WTC11 (cell line): ENCODE measurements at regions not wholly inside any gene's neighbourhood (a gene's known extent, or its start where the extent isn't known, plus 50 kb on each side); places are given as distances from the start of the nearest gene placed in this dataset.

Experiments used
- ATAC-seq: fragments of 200-7000 bp; cut with Tn5 transposase; 2 replicates; pipeline ENCODE4 v1.10.0; 2021; ENCODE audit warnings: mild to moderate bottlenecking, moderate library complexity
- CTCF ChIA-PET: fragments of 300-600 bp; sonication (Branson Sonifier 250); formaldehyde crosslinking; loops from one replicate; lab custom pipeline; 2021; ENCODE audit warnings: antibody characterized with exemption; lab: Charles Lee
- POLR2A ChIA-PET: fragments of 350-600 bp; sonication (Branson Sonifier 250); formaldehyde crosslinking; loops from one replicate; lab custom pipeline; 2021; ENCODE audit warnings: antibody characterized with exemption; lab: Charles Lee
- DNase-seq: peaks from one replicate; pipeline ENCODE4 v3.0.0; 2021; ENCODE audit warnings: low spot score
- H3K27ac Mint-ChIP-seq: 2 replicates; pipeline ENCODE4 v1.8.0; 2021; ENCODE audit warnings: mixed read lengths
- H3K27me3 Mint-ChIP-seq: 2 replicates; pipeline ENCODE4 v1.8.0; 2021; ENCODE audit warnings: low read depth, mild to moderate bottlenecking, moderate library complexity, mixed read lengths
- H3K36me3 Mint-ChIP-seq: 2 replicates; pipeline ENCODE4 v1.8.0; 2021; ENCODE audit warnings: mixed read lengths
- H3K4me1 Mint-ChIP-seq: 2 replicates; pipeline ENCODE4 v1.8.0; 2022; ENCODE audit warnings: mixed read lengths
- H3K4me3 Mint-ChIP-seq: 2 replicates; pipeline ENCODE4 v1.8.0; 2021; ENCODE audit warnings: mild to moderate bottlenecking, moderate library complexity, mixed read lengths
- H3K9me3 Mint-ChIP-seq: 2 replicates; pipeline ENCODE4 v1.8.0; 2021; ENCODE audit warnings: mixed read lengths
- AFF4 ChIP-seq: sonication (generic); formaldehyde crosslinking; IDR thresholded peaks from 2 replicates; pipeline ENCODE4 v1.8.1; 2023; ENCODE audit warnings: mild to moderate bottlenecking, missing genetic modification reagents, borderline replicate concordance
- ATF6 ChIP-seq: sonication (generic); formaldehyde crosslinking; IDR thresholded peaks from 2 replicates; pipeline ENCODE4 v1.8.1; 2023; ENCODE audit warnings: mild to moderate bottlenecking, missing genetic modification reagents
- CBFB ChIP-seq: sonication (generic); formaldehyde crosslinking; IDR thresholded peaks from 2 replicates; pipeline ENCODE4 v1.8.1; 2022; ENCODE audit warnings: mild to moderate bottlenecking, low read depth, missing genetic modification reagents
- CDX4 ChIP-seq: fragments of 250-450 bp; sonication (Bioruptor Pico); IDR thresholded peaks from 2 replicates; pipeline ENCODE4 v1.9.0; 2021; ENCODE audit warnings: moderate library complexity, mild to moderate bottlenecking, inconsistent platforms, borderline replicate concordance
- CREB1 ChIP-seq: sonication (generic); formaldehyde crosslinking; IDR thresholded peaks from 2 replicates; pipeline ENCODE4 v1.8.0; 2023; ENCODE audit warnings: mild to moderate bottlenecking, missing genetic modification reagents
- CREM ChIP-seq: sonication (generic); formaldehyde crosslinking; IDR thresholded peaks from 2 replicates; pipeline ENCODE4 v1.8.1; 2022; ENCODE audit warnings: mild to moderate bottlenecking, missing genetic modification reagents, moderate library complexity
- ELF4 ChIP-seq: sonication (generic); formaldehyde crosslinking; IDR thresholded peaks from 2 replicates; pipeline ENCODE4 v1.8.1; 2022; ENCODE audit warnings: low read depth, mild to moderate bottlenecking, moderate library complexity, missing genetic modification reagents
- ESRRA ChIP-seq: sonication (generic); formaldehyde crosslinking; IDR thresholded peaks from 2 replicates; pipeline ENCODE4 v1.8.1; 2022; ENCODE audit warnings: mild to moderate bottlenecking, missing genetic modification reagents, borderline replicate concordance
- ETV6 ChIP-seq: sonication (generic); formaldehyde crosslinking; IDR thresholded peaks from 2 replicates; pipeline ENCODE4 v1.8.1; 2022; ENCODE audit warnings: mild to moderate bottlenecking, missing genetic modification reagents
- HMGA2 ChIP-seq: fragments of 250-450 bp; sonication (Bioruptor Pico); IDR thresholded peaks from 2 replicates; pipeline ENCODE4 v1.4.0; 2021; ENCODE audit warnings: mild to moderate bottlenecking, moderate library complexity
- KAT7 ChIP-seq: sonication (generic); formaldehyde crosslinking; IDR thresholded peaks from 2 replicates; pipeline ENCODE4 v1.8.1; 2023; ENCODE audit warnings: missing genetic modification reagents, mild to moderate bottlenecking, borderline replicate concordance
- MAX ChIP-seq: sonication (generic); formaldehyde crosslinking; IDR thresholded peaks from 2 replicates; pipeline ENCODE4 v1.8.0; 2022; ENCODE audit warnings: mild to moderate bottlenecking, missing genetic modification reagents
- MYBL2 ChIP-seq: sonication (generic); formaldehyde crosslinking; IDR thresholded peaks from 2 replicates; pipeline ENCODE4 v1.8.1; 2023; ENCODE audit warnings: mild to moderate bottlenecking, moderate library complexity, missing genetic modification reagents
- NR2C2 ChIP-seq: sonication (generic); formaldehyde crosslinking; IDR thresholded peaks from 2 replicates; pipeline ENCODE4 v1.8.0; 2022; ENCODE audit warnings: mild to moderate bottlenecking, missing genetic modification reagents
- NR3C1 ChIP-seq: sonication (generic); formaldehyde crosslinking; conservative IDR thresholded peaks from 2 replicates; pipeline ENCODE4 v1.8.1; 2023; ENCODE audit warnings: low read depth, mild to moderate bottlenecking, missing genetic modification reagents
- ZNF121 ChIP-seq: sonication (generic); formaldehyde crosslinking; IDR thresholded peaks from 2 replicates; pipeline ENCODE4 v1.8.0; 2023; ENCODE audit warnings: missing genetic modification reagents
- ZNF317 ChIP-seq: sonication (generic); formaldehyde crosslinking; IDR thresholded peaks from 2 replicates; pipeline ENCODE4 v1.8.1; 2023; ENCODE audit warnings: low read depth, mild to moderate bottlenecking, moderate library complexity, missing genetic modification reagents, borderline replicate concordance
- ZNF396 ChIP-seq: fragments of 250-450 bp; sonication (Bioruptor Pico); IDR thresholded peaks from 2 replicates; pipeline ENCODE4 v1.8.0; 2021; ENCODE audit warnings: mild to moderate bottlenecking, moderate library complexity, borderline replicate concordance
- ZNF416 ChIP-seq: fragments of 250-450 bp; sonication (Bioruptor Pico); IDR thresholded peaks from 2 replicates; pipeline ENCODE4 v1.9.0; 2021; ENCODE audit warnings: mild to moderate bottlenecking, inconsistent platforms
- TF ChIP-seq, protein P1 (sequence below): sonication (generic); formaldehyde crosslinking; IDR thresholded peaks from 2 replicates; pipeline ENCODE4 v1.8.1; 2022; ENCODE audit warnings: missing genetic modification reagents, borderline replicate concordance
- TF ChIP-seq, protein P2 (sequence below): fragments of 250-450 bp; sonication (Bioruptor Pico); IDR thresholded peaks from 2 replicates; pipeline ENCODE4 v1.8.0; 2021; ENCODE audit warnings: mild to moderate bottlenecking
- TF ChIP-seq, protein P3 (sequence below): sonication (generic); formaldehyde crosslinking; conservative IDR thresholded peaks from 2 replicates; pipeline ENCODE4 v1.8.1; 2022; ENCODE audit warnings: mild to moderate bottlenecking, missing genetic modification reagents
- TF ChIP-seq, protein P4 (sequence below): sonication (generic); formaldehyde crosslinking; IDR thresholded peaks from 2 replicates; pipeline ENCODE4 v1.8.1; 2022; ENCODE audit warnings: mild to moderate bottlenecking, moderate library complexity, missing genetic modification reagents
- TF ChIP-seq, protein P5 (sequence below): sonication (generic); formaldehyde crosslinking; IDR thresholded peaks from 2 replicates; pipeline ENCODE4 v1.8.1; 2023; ENCODE audit warnings: mild to moderate bottlenecking, missing genetic modification reagents, moderate library complexity

DNA sequence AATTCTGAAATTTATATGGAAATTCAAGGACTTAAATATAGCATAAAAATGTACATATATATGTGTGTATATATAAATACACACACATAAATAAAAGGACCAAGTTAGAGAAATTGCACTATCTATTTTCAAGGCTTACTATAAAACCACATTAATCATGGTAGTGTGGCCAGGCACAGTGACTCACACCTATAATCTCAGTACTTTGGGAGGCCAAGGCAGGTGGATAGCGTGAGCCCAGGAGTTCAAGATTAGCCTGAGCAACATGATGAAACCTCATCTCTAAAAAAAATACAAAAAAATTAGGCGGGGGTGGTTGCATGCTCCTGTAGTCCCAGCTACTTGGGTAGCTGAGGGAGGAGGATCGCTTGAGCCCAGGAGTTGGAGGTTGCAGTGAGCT lies 171.4 kb upstream of the GORAB start (continued):
- TF ChIP-seq KAT7 (CRISPR knock-in tag), result no peak
- no peak for TF ChIP-seq CREB1 (CRISPR knock-in tag)
- TF ChIP-seq, protein P1, sequence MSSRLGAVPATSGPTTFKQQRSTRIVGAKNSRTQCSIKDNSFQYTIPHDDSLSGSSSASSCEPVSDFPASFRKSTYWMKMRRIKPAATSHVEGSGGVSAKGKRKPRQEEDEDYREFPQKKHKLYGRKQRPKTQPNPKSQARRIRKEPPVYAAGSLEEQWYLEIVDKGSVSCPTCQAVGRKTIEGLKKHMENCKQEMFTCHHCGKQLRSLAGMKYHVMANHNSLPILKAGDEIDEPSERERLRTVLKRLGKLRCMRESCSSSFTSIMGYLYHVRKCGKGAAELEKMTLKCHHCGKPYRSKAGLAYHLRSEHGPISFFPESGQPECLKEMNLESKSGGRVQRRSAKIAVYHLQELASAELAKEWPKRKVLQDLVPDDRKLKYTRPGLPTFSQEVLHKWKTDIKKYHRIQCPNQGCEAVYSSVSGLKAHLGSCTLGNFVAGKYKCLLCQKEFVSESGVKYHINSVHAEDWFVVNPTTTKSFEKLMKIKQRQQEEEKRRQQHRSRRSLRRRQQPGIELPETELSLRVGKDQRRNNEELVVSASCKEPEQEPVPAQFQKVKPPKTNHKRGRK (CRISPR knock-in tag), result no peak

DNA sequence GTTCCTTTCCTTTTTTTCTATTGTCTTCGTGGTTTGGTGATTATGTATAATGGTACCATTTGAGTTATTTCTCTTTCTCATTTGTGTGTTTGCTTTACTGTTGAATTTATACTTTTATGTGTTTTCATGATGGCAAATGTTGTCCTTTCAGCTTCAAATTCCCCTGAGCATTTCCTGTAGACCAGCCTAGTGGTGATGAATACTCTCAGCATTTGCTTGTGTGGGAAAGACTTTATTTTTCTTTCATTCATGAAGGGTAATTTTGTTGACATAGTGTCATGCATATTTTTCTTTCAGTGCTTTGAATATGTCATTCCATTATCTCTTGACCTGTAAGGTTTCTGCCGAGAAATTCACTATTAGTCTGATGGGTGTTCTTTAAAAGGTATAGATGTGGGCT lies 166.6 kb upstream of the GORAB start:
- ChIA-PET POLR2A (no interaction called here), CTCF (no interaction called here)
- H3K27ac Mint-ChIP-seq, result no peak overlapping the region
- no peaks in the 10 kb centered on the region for H3K36me3 Mint-ChIP-seq
- DNase-seq, result no peak
- H3K4me3 Mint-ChIP-seq, result no peak overlapping the region
- H3K9me3 Mint-ChIP-seq, result peaks cover 8% of the 10 kb centered on the region
- no peak for ATAC-seq
- H3K4me1 Mint-ChIP-seq, result no peaks in the 10 kb centered on the region
- no peaks in the 10 kb centered on the region for H3K27me3 Mint-ChIP-seq
- TF ChIP-seq ZNF317 (no peak), AFF4 (no peak), CREM (CRISPR knock-in tag) (no peak), NR2C2 (CRISPR knock-in tag) (no peak), KAT7 (CRISPR knock-in tag) (no peak), MYBL2 (no peak), ETV6 (no peak), ZNF121 (CRISPR knock-in tag) (no peak), ATF6 (CRISPR knock-in tag) (no peak), ZNF396 (no peak)
- TF ChIP-seq, protein P2, sequence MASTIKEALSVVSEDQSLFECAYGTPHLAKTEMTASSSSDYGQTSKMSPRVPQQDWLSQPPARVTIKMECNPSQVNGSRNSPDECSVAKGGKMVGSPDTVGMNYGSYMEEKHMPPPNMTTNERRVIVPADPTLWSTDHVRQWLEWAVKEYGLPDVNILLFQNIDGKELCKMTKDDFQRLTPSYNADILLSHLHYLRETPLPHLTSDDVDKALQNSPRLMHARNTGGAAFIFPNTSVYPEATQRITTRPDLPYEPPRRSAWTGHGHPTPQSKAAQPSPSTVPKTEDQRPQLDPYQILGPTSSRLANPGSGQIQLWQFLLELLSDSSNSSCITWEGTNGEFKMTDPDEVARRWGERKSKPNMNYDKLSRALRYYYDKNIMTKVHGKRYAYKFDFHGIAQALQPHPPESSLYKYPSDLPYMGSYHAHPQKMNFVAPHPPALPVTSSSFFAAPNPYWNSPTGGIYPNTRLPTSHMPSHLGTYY (CRISPR knock-in tag), result no peak
- TF ChIP-seq, all 79 proteins: peak for 0

DNA sequence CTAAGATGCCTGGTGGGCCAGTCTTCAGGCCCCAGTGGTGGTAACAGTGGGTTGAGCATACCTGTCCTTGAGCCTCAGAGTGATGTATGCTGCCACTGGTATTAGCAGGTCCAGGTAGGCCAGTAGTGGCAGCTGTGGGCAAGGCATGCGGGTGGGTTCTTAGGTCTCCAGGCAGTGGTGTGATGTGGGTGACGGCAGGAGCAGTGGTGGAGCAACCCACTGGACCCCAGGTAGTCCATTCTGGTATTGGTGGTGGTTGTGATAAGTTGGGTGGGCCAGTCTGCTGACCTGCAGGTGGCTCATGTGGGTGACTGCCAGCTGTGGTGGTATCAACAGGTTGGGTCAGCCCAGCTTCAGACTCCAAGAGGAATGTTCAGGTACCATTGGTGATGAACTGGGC lies 165.0 kb upstream of the GORAB start:
- Mint-ChIP-seq H3K4me3 (no peak overlapping the region), H3K27me3 (no peaks in the 10 kb centered on the region), H3K36me3 (no peaks in the 10 kb centered on the region), H3K27ac (no peak overlapping the region), H3K9me3 (peaks cover 8% of the 10 kb centered on the region), H3K4me1 (no peaks in the 10 kb centered on the region)
- POLR2A ChIA-PET, result no interaction called here
- CTCF ChIA-PET, result no interaction called here
- no peak for ATAC-seq
- no peak for DNase-seq
- TF ChIP-seq ZNF416 (CRISPR knock-in tag) (no peak), MAX (CRISPR knock-in tag) (no peak), ESRRA (CRISPR knock-in tag) (no peak), CDX4 (CRISPR knock-in tag) (no peak), NR3C1 (CRISPR knock-in tag) (no peak), HMGA2 (CRISPR knock-in tag) (no peak), CBFB (no peak), ELF4 (no peak)
- TF ChIP-seq, protein P3, sequence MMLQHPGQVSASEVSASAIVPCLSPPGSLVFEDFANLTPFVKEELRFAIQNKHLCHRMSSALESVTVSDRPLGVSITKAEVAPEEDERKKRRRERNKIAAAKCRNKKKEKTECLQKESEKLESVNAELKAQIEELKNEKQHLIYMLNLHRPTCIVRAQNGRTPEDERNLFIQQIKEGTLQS (CRISPR knock-in tag), result no peak
- TF ChIP-seq, protein P4, sequence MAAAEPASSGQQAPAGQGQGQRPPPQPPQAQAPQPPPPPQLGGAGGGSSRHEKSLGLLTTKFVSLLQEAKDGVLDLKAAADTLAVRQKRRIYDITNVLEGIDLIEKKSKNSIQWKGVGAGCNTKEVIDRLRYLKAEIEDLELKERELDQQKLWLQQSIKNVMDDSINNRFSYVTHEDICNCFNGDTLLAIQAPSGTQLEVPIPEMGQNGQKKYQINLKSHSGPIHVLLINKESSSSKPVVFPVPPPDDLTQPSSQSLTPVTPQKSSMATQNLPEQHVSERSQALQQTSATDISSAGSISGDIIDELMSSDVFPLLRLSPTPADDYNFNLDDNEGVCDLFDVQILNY (CRISPR knock-in tag), result no peak
- TF ChIP-seq, protein P5, sequence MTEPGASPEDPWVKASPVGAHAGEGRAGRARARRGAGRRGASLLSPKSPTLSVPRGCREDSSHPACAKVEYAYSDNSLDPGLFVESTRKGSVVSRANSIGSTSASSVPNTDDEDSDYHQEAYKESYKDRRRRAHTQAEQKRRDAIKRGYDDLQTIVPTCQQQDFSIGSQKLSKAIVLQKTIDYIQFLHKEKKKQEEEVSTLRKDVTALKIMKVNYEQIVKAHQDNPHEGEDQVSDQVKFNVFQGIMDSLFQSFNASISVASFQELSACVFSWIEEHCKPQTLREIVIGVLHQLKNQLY (CRISPR knock-in tag), result no peak
